Body of pancreas (tissue), 4 donors: ENCODE measurements at regions not wholly inside any gene's neighbourhood (a gene's known extent, or its start where the extent isn't known, plus 50 kb on each side); places are given as distances from the start of the nearest gene placed in this dataset.

Experiments used
- ATAC-seq: fragments of 150-250 bp; one replicate; pipeline ENCODE4 v1.9.1; 2016
- DNase-seq, 4 donors: peaks; one replicate each; pipeline ENCODE4 v3.0.0-alpha.2; 2019
- H3K27ac ChIP-seq, 4 donors: fragments of 200-600 bp; sonication (generic); 1 replicate in 3 of 4; 2 replicates in 1 of 4; pipeline versions ENCODE4 v1.5.1 to v1.6.1; 2016 to 2019; ENCODE audit warnings: mild to moderate bottlenecking in 1 of 4, mixed read lengths in 1 of 4, moderate library complexity in 1 of 4
- H3K27me3 ChIP-seq, 2 donors: fragments of 200-600 bp; sonication (generic); one replicate each; pipeline ENCODE4 v1.6.0; 2016; ENCODE audit warnings: mild to moderate bottlenecking in 1 of 2
- H3K36me3 ChIP-seq, 2 donors: fragments of 200-600 bp; sonication (generic); replicated peaks in 1 of 2; 2 replicates each; pipeline ENCODE4 v1.5.1; 2016; ENCODE audit warnings: low read depth in 2 of 2; ENCODE audit not compliant: insufficient read depth in 1 of 2
- H3K4me1 ChIP-seq: fragments of 200-600 bp; sonication (generic); one replicate; pipeline ENCODE4 v1.6.0; 2016
- H3K4me3 ChIP-seq, 2 donors: fragments of 200-600 bp; sonication (generic); 1 replicate in 1 of 2; 2 replicates in 1 of 2; pipeline ENCODE4 v1.5.1; 2016 to 2019
- H3K9me3 ChIP-seq, 3 donors: fragments of 200-600 bp; sonication (generic); 1 replicate in 2 of 3; 2 replicates in 1 of 3; pipeline ENCODE4 v1.5.1; 2016
- CTCF ChIP-seq, 7 experiments: fragments of 450-650 bp in 4 of 7; fragments of 200-600 bp in 3 of 7; sonication (generic) in 3 of 7; IDR thresholded peaks; one replicate each; pipeline ENCODE4 v1.5.1; 2016 to 2019; ENCODE audit warnings: antibody characterized with exemption in 7 of 7
- POLR2A ChIP-seq, 3 donors: fragments of 450-650 bp; IDR thresholded peaks; one replicate each; pipeline ENCODE4 v1.6.1; 2016; ENCODE audit warnings: antibody characterized with exemption in 3 of 3, mild to moderate bottlenecking in 2 of 3
- WGBS, 2 donors: methylation state at CpG; one replicate each; pipeline ENCODE4 v1.1.5; 2017; 5-methylcytosine and 5-hydroxymethylcytosine counted together
- intact Hi-C: fragments of 100-400 bp; cut with DNase I; formaldehyde crosslinking; loops from one replicate; pipeline ENCODE4 v1.15.1; 2023

DNA sequence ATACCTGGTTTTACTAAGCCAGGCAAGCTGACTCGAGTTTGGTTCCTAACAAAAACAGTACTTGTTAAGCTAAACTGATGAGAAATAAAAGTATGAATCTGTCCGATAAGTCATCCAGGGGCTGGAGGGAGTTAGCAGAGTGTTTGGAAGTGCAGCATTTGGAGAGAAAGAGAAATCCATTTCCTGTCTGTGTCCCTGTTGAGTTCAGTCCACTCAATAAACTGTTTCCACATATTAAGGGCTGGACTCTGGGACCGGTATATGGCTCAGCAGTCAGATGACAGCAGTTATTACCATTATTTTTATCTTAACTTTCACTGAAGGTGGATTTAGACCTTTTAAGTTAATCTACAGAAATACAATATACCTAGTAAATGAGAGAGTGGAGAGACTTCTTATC lies 130.6 kb upstream of the ADRA1B start:
- no peak for ATAC-seq
- no peak overlapping the region for H3K27ac ChIP-seq
- TF ChIP-seq CTCF (IDR thresholded peaks at IDR 0.05), result no peak
- no peak for TF ChIP-seq POLR2A (IDR thresholded peaks at IDR 0.05)
- no peaks in the 10 kb centered on the region for H3K9me3 ChIP-seq
- intact Hi-C loops, result no loop called here
- DNase-seq, result no peak
- no peaks in the 10 kb centered on the region for H3K27me3 ChIP-seq
- WGBS, 2 donors, result 56 to 59% methylated on average over 3 of the region's 3 CpGs
- no peak overlapping the region for H3K4me3 ChIP-seq
- no peaks in the 10 kb centered on the region for H3K4me1 ChIP-seq
- H3K36me3 ChIP-seq, result no peaks in the 10 kb centered on the region

GRCh38 chr5:159786201-159786600 lies 130.1 kb upstream of the ADRA1B start:
- WGBS, 2 donors, result 56 to 79% methylated on average over 3 of the region's 3 CpGs
- no peak overlapping the region for H3K4me3 ChIP-seq
- no peak overlapping the region for H3K27ac ChIP-seq
- no peak for DNase-seq
- intact Hi-C loops, result no loop called here
- no peak for ATAC-seq
- no peaks in the 10 kb centered on the region for H3K27me3 ChIP-seq
- H3K9me3 ChIP-seq, result no peaks in the 10 kb centered on the region
- H3K4me1 ChIP-seq, result no peaks in the 10 kb centered on the region
- H3K36me3 ChIP-seq, result no peaks in the 10 kb centered on the region
- TF ChIP-seq CTCF (IDR thresholded peaks at IDR 0.05) (no peak), POLR2A (IDR thresholded peaks at IDR 0.05) (no peak)

- H3K27ac ChIP-seq, result peak overlapping the region in 1 of 4 donors; percentile 16
- H3K27me3 ChIP-seq, result no peaks in the 10 kb centered on the region
- H3K4me3 ChIP-seq, result no peak overlapping the region
- intact Hi-C loops, result no loop called here
- no peaks in the 10 kb centered on the region for H3K36me3 ChIP-seq
- ATAC-seq (peak; percentile 53), DNase-seq (peak in 3 of 4 donors; percentile 28 to 41 (median 37))
- WGBS, 2 donors, result 67 to 70% methylated on average over 14 of the region's 14 CpGs
- H3K9me3 ChIP-seq, result no peaks in the 10 kb centered on the region
- TF ChIP-seq CTCF (IDR thresholded peaks at IDR 0.05) (no peak), POLR2A (IDR thresholded peaks at IDR 0.05) (no peak)
- H3K4me1 ChIP-seq, result no peaks in the 10 kb centered on the region
Measured at GRCh38 chr5:159786901-159787691, 129.2 kb upstream of the ADRA1B start.

DNA sequence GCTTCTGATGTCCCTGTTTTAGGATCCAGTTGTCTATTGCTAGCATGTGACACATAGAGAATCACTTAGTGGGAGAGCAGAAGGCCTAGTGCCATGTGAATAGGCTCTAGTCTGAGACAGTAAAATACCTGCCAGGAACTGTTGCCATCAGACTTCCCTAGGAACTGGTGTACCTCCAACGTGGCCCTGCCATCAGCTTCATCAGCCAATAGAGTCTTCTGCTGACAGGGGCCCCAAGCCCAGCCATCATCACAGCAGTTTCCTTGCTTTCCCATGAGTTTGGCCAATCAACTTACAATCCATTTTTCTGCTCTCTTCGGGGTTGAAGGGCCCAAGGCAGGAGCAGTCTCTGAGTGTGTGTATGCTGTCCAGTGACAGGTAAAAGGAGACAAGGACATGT lies 128.4 kb upstream of the ADRA1B start:
- peak overlapping the region in 1 of 4 donors; percentile 16 for H3K27ac ChIP-seq

More for the DNA sequence above, 128.4 kb upstream of the ADRA1B start:
- no peak for ATAC-seq
- no peaks in the 10 kb centered on the region for H3K9me3 ChIP-seq
- TF ChIP-seq CTCF (IDR thresholded peaks at IDR 0.05) (no peak), POLR2A (IDR thresholded peaks at IDR 0.05) (no peak)
- no peaks in the 10 kb centered on the region for H3K36me3 ChIP-seq
- WGBS, 2 donors, result 33 to 55% methylated on average over 1 to 2 of the region's 2 CpGs
- DNase-seq, result no peak
- H3K27me3 ChIP-seq, result no peaks in the 10 kb centered on the region
- H3K4me1 ChIP-seq, result no peaks in the 10 kb centered on the region
- intact Hi-C loops, result no loop called here
- no peak overlapping the region for H3K4me3 ChIP-seq
